Astrocyte (in vitro differentiated cells and primary cell): ENCODE measurements at regions not wholly inside any gene's neighbourhood (a gene's known extent, or its start where the extent isn't known, plus 50 kb on each side); places are given as distances from the start of the nearest gene placed in this dataset.

Experiments used
- DNase-seq: peaks from one replicate; pipeline ENCODE4 v3.0.0-alpha.2; 2010; ENCODE audit warnings: low read depth
- FAIRE-seq: peaks from 2 replicates; lab custom pipeline; 2011; peaks lifted over from hg19 to GRCh38; lab: Jason Lieb, UNC
- H2AFZ ChIP-seq: 2 replicates; pipeline ENCODE4 v1.6.0; 2012; ENCODE audit warnings: low read depth, low read length, inconsistent platforms
- H3K27ac ChIP-seq: 2 replicates; pipeline ENCODE4 v1.5.1; 2011; ENCODE audit warnings: low read depth, low read length, inconsistent platforms
- H3K27me3 ChIP-seq: 2 replicates; pipeline ENCODE4 v1.6.0; 2011; ENCODE audit warnings: low read length, inconsistent platforms; ENCODE audit not compliant: insufficient read depth
- H3K36me3 ChIP-seq: 2 replicates; pipeline ENCODE4 v1.5.1; 2011; ENCODE audit warnings: low read length, inconsistent platforms; ENCODE audit not compliant: insufficient read depth
- H3K4me1 ChIP-seq: 2 replicates; pipeline ENCODE4 v1.5.1; 2011; ENCODE audit warnings: low read length, inconsistent platforms; ENCODE audit not compliant: insufficient read depth
- H3K4me2 ChIP-seq: 2 replicates; pipeline ENCODE4 v1.6.0; 2012; ENCODE audit warnings: low read length, inconsistent platforms
- H3K4me3 ChIP-seq: 2 replicates; pipeline ENCODE4 v1.5.1; 2011; ENCODE audit warnings: low read depth, mild to moderate bottlenecking, low read length, inconsistent platforms; ENCODE audit not compliant: insufficient read depth
- H3K79me2 ChIP-seq: 2 replicates; pipeline ENCODE4 v1.6.0; 2012; ENCODE audit warnings: mild to moderate bottlenecking, low read length, inconsistent platforms; ENCODE audit not compliant: insufficient read depth
- H3K9ac ChIP-seq: 2 replicates; pipeline ENCODE4 v1.6.0; 2012; ENCODE audit warnings: mild to moderate bottlenecking, low read length, inconsistent platforms
- H3K9me3 ChIP-seq: 2 replicates; pipeline ENCODE4 v1.5.1; 2012; ENCODE audit warnings: low read depth, mild to moderate bottlenecking, low read length, inconsistent platforms; ENCODE audit not compliant: insufficient read depth
- H4K20me1 ChIP-seq: 2 replicates; pipeline ENCODE4 v1.6.0; 2012; ENCODE audit warnings: low read length, inconsistent platforms; ENCODE audit not compliant: insufficient read depth
- H3K27ac Mint-ChIP-seq: one replicate; pipeline ENCODE4 v1.8.0; 2021; ENCODE audit warnings: mild to moderate bottlenecking, mixed read lengths; ENCODE audit not compliant: unreplicated experiment
- H3K27me3 Mint-ChIP-seq: one replicate; pipeline ENCODE4 v1.8.0; 2021; ENCODE audit warnings: low read depth, mixed read lengths; ENCODE audit not compliant: unreplicated experiment
- H3K36me3 Mint-ChIP-seq: one replicate; pipeline ENCODE4 v1.8.0; 2021; ENCODE audit warnings: low read depth, mixed read lengths; ENCODE audit not compliant: unreplicated experiment
- H3K4me1 Mint-ChIP-seq: one replicate; pipeline ENCODE4 v1.8.0; 2021; ENCODE audit warnings: low read depth, mixed read lengths; ENCODE audit not compliant: unreplicated experiment
- H3K4me3 Mint-ChIP-seq: one replicate; pipeline ENCODE4 v1.8.0; 2021; ENCODE audit warnings: mild to moderate bottlenecking, moderate library complexity, mixed read lengths; ENCODE audit not compliant: unreplicated experiment
- H3K9me3 Mint-ChIP-seq: one replicate; pipeline ENCODE4 v1.8.0; 2021; ENCODE audit warnings: mild to moderate bottlenecking, mixed read lengths; ENCODE audit not compliant: unreplicated experiment
- CTCF ChIP-seq: IDR thresholded peaks from 2 replicates; pipeline ENCODE4 v1.5.1; 2011; ENCODE audit warnings: low read depth, mild to moderate bottlenecking, inconsistent platforms, low read length, moderate library complexity; ENCODE audit not compliant: insufficient read depth
- EZH2 ChIP-seq: IDR thresholded peaks from 2 replicates; pipeline ENCODE4 v1.6.1; 2012; ENCODE audit warnings: mild to moderate bottlenecking, low read length, inconsistent platforms; ENCODE audit not compliant: insufficient read depth

DNA sequence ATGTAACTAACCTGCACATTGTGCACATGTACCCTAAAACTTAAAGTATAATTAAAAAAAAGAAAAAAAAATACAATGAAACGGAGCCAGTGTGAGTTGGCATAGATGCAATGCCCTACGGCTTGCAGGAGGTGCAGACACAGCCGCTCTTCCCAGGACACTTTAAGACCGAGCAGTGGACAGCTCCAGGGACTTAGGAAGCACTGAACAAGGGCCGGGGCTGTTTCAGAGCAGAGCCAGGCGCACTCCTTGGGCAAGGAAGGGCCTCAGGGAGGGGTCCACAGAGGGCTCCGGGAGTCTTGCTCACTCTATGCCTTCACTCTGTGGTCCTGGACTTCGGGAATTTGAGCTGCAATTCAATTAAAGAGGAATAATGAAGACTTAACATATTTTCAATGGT lies 355.3 kb downstream of the TCERG1L start:
- no peak overlapping the region for H3K9ac ChIP-seq
- no peak overlapping the region for H3K4me2 ChIP-seq
- H3K9me3 Mint-ChIP-seq, result peaks cover 4% of the 10 kb centered on the region
- DNase-seq (no peak), FAIRE-seq (no peak)
- no peak overlapping the region for H3K27ac ChIP-seq
- no peak overlapping the region for H2AFZ ChIP-seq
- no peaks in the 10 kb centered on the region for H3K36me3 ChIP-seq
- peaks cover 19% of the 10 kb centered on the region for H3K9me3 ChIP-seq
- H3K36me3 Mint-ChIP-seq, result no peaks in the 10 kb centered on the region
- H4K20me1 ChIP-seq, result no peaks in the 10 kb centered on the region
- no peaks in the 10 kb centered on the region for H3K79me2 ChIP-seq
- H3K4me3 ChIP-seq, result no peak overlapping the region
- H3K27ac Mint-ChIP-seq, result no peak overlapping the region
- H3K4me1 ChIP-seq, result no peaks in the 10 kb centered on the region
- peaks cover 3% of the 10 kb centered on the region for H3K27me3 Mint-ChIP-seq
- H3K4me3 Mint-ChIP-seq, result no peak overlapping the region
- H3K27me3 ChIP-seq, result no peaks in the 10 kb centered on the region
- no peaks in the 10 kb centered on the region for H3K4me1 Mint-ChIP-seq
- TF ChIP-seq EZH2 (no peak), CTCF (no peak)

- Histone ChIP-seq H3K4me1 (no peaks in the 10 kb centered on the region), H3K9ac (no peak overlapping the region), H3K79me2 (no peaks in the 10 kb centered on the region), H2AFZ (no peak overlapping the region), H3K27ac (no peak overlapping the region), H3K36me3 (no peaks in the 10 kb centered on the region), H3K4me2 (no peak overlapping the region), H4K20me1 (no peaks in the 10 kb centered on the region), H3K27me3 (no peaks in the 10 kb centered on the region), H3K4me3 (no peak overlapping the region), H3K9me3 (peaks cover 23% of the 10 kb centered on the region)
- H3K27ac Mint-ChIP-seq, result no peak overlapping the region
- H3K4me3 Mint-ChIP-seq, result no peak overlapping the region
- no peak for TF ChIP-seq CTCF
- TF ChIP-seq EZH2, result no peak
- peaks cover 8% of the 10 kb centered on the region for H3K9me3 Mint-ChIP-seq
- H3K4me1 Mint-ChIP-seq, result no peaks in the 10 kb centered on the region
- no peaks in the 10 kb centered on the region for H3K36me3 Mint-ChIP-seq
- H3K27me3 Mint-ChIP-seq, result peaks cover 3% of the 10 kb centered on the region
- FAIRE-seq (no peak), DNase-seq (no peak)
These were observed 354.1 kb downstream of the TCERG1L start for GRCh38 chr10:130957423-130957822.

GRCh38 chr10:130958003-130958402 lies 353.5 kb downstream of the TCERG1L start:
- Mint-ChIP-seq H3K36me3 (no peaks in the 10 kb centered on the region), H3K4me1 (no peaks in the 10 kb centered on the region), H3K27me3 (peaks cover 3% of the 10 kb centered on the region), H3K4me3 (no peak overlapping the region), H3K27ac (no peak overlapping the region), H3K9me3 (peaks cover 8% of the 10 kb centered on the region)
- Histone ChIP-seq H3K4me1 (no peaks in the 10 kb centered on the region), H3K79me2 (no peaks in the 10 kb centered on the region), H2AFZ (no peak overlapping the region), H3K9ac (no peak overlapping the region), H3K4me2 (no peak overlapping the region), H3K27ac (no peak overlapping the region), H3K36me3 (no peaks in the 10 kb centered on the region), H4K20me1 (no peaks in the 10 kb centered on the region), H3K27me3 (no peaks in the 10 kb centered on the region), H3K4me3 (no peak overlapping the region), H3K9me3 (peaks cover 23% of the 10 kb centered on the region)
- FAIRE-seq (no peak), DNase-seq (no peak)
- no peak for TF ChIP-seq EZH2
- no peak for TF ChIP-seq CTCF
